Hindlimb muscle (tissue), 1 donor: ENCODE measurements at regions not wholly inside any gene's neighbourhood (a gene's known extent, or its start where the extent isn't known, plus 50 kb on each side); places are given as distances from the start of the nearest gene placed in this dataset.

Source experiments
- DNase-seq: peaks from one replicate; pipeline ENCODE4 v3.0.0-alpha.2; 2013

- DNase-seq: no peak
Measured at GRCh38 chr9:81480828-81481604, 208.3 kb downstream of the TLE1 start.

- no peak for DNase-seq
Measured at GRCh38 chr9:81479573-81479972, 209.8 kb downstream of the TLE1 start.

GRCh38 chr9:81477669-81478068, 211.7 kb downstream of the TLE1 start:
- DNase-seq: no peak

GRCh38 chr9:81476813-81477490, 212.4 kb downstream of the TLE1 start:
- DNase-seq: no peak

- no peak for DNase-seq
Measured at GRCh38 chr9:81474792-81475191, 214.6 kb downstream of the TLE1 start.

- DNase-seq: no peak
Measured at GRCh38 chr9:81474125-81474524, 215.2 kb downstream of the TLE1 start.

- DNase-seq: no peak
Measured at GRCh38 chr9:81473708-81474107, 215.6 kb downstream of the TLE1 start.

GRCh38 chr9:81473206-81473605, 216.1 kb downstream of the TLE1 start:
- no peak for DNase-seq

- DNase-seq: no peak
Measured at GRCh38 chr9:81472701-81473100, 216.6 kb downstream of the TLE1 start.

GRCh38 chr9:81470864-81471263, 218.5 kb downstream of the TLE1 start:
- no peak for DNase-seq

GRCh38 chr9:81468084-81468595, 221.2 kb downstream of the TLE1 start:
- no peak for DNase-seq

GRCh38 chr9:81466981-81467380, 222.4 kb downstream of the TLE1 start:
- no peak for DNase-seq

- no peak for DNase-seq
Measured at GRCh38 chr9:81465468-81466011, 223.8 kb downstream of the TLE1 start.

- no peak for DNase-seq
Measured at GRCh38 chr9:81462801-81463200, 226.5 kb downstream of the TLE1 start.

GRCh38 chr9:81461196-81461595, 228.2 kb downstream of the TLE1 start:
- no peak for DNase-seq

GRCh38 chr9:81460693-81461092, 228.7 kb downstream of the TLE1 start:
- no peak for DNase-seq

GRCh38 chr9:81459591-81459990, 229.8 kb downstream of the TLE1 start:
- DNase-seq: no peak

- DNase-seq: no peak
Measured at GRCh38 chr9:81456431-81457006, 232.8 kb downstream of the TLE1 start.

- DNase-seq: no peak
Measured at GRCh38 chr9:81455462-81456219, 233.7 kb downstream of the TLE1 start.

GRCh38 chr9:81445331-81445921, 243.9 kb downstream of the TLE1 start:
- DNase-seq: no peak

GRCh38 chr9:81431641-81432040, 257.7 kb downstream of the TLE1 start:
- no peak for DNase-seq

- DNase-seq: no peak
Measured at GRCh38 chr9:81430727-81431126, 258.6 kb downstream of the TLE1 start.
